Suprapubic skin (tissue), 4 donors: ENCODE measurements at regions not wholly inside any gene's neighbourhood (a gene's known extent, or its start where the extent isn't known, plus 50 kb on each side); places are given as distances from the start of the nearest gene placed in this dataset.

Experiments used
- POLR2A ChIP-seq, 2 donors: fragments of 450-650 bp; IDR thresholded peaks; one replicate each; pipeline ENCODE4 v1.6.1; 2017; ENCODE audit warnings: antibody characterized with exemption in 2 of 2, mild to moderate bottlenecking in 2 of 2, moderate library complexity in 2 of 2
- POLR2AphosphoS5 ChIP-seq, 3 donors: sonication (generic); formaldehyde crosslinking; IDR thresholded peaks; one replicate each; pipeline ENCODE4 v1.6.1; 2017; ENCODE audit warnings: antibody characterized with exemption in 3 of 3
- TF ChIP-seq, protein P1 (sequence below), 2 donors: fragments of 200-600 bp in 1 of 2; fragments of 450-650 bp in 1 of 2; sonication (generic) in 1 of 2; IDR thresholded peaks; one replicate each; pipeline ENCODE4 v1.5.1; 2016 to 2019; ENCODE audit warnings: antibody characterized with exemption in 2 of 2, mild to moderate bottlenecking in 1 of 2, moderate library complexity in 1 of 2

DNA sequence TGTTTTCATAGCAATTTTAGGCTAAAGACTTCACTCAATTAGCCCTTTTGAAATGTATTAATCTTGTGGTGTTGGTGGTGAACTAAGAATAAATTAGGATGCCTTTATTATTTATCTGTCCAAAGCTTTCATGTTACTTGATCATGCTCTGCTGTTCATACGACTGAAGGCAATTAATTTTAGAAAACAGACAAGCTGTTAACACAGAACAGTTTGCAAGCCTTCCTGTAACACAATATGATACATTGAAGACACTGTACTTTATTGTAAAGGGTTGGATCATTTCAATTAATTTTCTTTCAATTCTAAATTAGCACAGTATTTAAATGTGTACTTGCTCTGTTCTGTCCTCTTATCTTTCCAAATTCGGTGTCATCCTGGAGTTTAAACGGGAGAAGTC is 794.3 kb upstream of the MIR17HG start:
- TF ChIP-seq, protein P1, sequence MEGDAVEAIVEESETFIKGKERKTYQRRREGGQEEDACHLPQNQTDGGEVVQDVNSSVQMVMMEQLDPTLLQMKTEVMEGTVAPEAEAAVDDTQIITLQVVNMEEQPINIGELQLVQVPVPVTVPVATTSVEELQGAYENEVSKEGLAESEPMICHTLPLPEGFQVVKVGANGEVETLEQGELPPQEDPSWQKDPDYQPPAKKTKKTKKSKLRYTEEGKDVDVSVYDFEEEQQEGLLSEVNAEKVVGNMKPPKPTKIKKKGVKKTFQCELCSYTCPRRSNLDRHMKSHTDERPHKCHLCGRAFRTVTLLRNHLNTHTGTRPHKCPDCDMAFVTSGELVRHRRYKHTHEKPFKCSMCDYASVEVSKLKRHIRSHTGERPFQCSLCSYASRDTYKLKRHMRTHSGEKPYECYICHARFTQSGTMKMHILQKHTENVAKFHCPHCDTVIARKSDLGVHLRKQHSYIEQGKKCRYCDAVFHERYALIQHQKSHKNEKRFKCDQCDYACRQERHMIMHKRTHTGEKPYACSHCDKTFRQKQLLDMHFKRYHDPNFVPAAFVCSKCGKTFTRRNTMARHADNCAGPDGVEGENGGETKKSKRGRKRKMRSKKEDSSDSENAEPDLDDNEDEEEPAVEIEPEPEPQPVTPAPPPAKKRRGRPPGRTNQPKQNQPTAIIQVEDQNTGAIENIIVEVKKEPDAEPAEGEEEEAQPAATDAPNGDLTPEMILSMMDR (IDR thresholded peaks at IDR 0.05), result no peak
- TF ChIP-seq POLR2A (IDR thresholded peaks at IDR 0.05) (no peak), POLR2AphosphoS5 (IDR thresholded peaks at IDR 0.05) (no peak)
